ENCODE measurements at regions not wholly inside any gene's neighbourhood (a gene's known extent, or its start where the extent isn't known, plus 50 kb on each side); places are given as distances from the start of the nearest gene placed in this dataset.

DNA sequence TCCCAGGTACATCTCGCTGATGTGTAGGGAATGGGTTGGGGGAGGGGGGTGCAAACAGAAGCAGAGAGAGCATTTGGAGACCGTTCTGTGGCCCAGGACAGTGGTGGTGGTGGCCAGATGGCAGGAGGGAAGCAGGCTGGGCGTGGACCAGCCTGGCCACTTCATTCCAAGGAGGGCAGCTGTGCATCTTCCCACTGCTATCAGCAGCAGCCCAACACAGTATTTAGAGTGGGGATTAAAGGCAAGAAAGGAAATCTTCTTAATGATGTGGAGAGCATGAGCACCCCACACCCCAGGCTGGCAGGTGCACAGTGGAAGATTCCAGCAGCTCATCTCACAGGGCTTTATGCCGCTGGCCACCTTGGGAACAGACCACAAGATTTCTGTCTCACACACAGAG, 198.7 kb downstream of the NPHP4 start:
- TF ChIP-seq POLR2AphosphoS5 (IDR thresholded peaks at IDR 0.05; ENCODE audit: low read depth, low read length) = no peak
- TF ChIP-seq REST (IDR thresholded peaks at IDR 0.05; ENCODE audit: insufficient read depth in 1 of 2, low read depth in 2 of 2, low read length in 2 of 2) = no peak
- no peak for TF ChIP-seq TAF1 (IDR thresholded peaks at IDR 0.05; ENCODE audit: borderline replicate concordance, insufficient read depth, low read length)
- TF ChIP-seq SIN3A (IDR thresholded peaks at IDR 0.05; ENCODE audit: borderline replicate concordance, insufficient read depth, low read length) = no peak
- TF ChIP-seq FOXP2 (optimal IDR thresholded peaks at IDR 0.05; ENCODE audit: borderline replicate concordance, extremely low read depth, extremely low read length, insufficient read depth) = no peak

Data from PFSK-1 (cell line).